Activated T-helper 2 cell treated with anti-CD3 and anti-CD28 coated beads, Interferon-gamma antibody, Interleukin-2, Interleukin-4, amounts not matched to agents 10 μg/mL and 5 μg/mL and 100 μg/mL, durations not matched to agents 14 hours and 24 hours and 36 hours (primary cell): ENCODE measurements at regions not wholly inside any gene's neighbourhood (a gene's known extent, or its start where the extent isn't known, plus 50 kb on each side); places are given as distances from the start of the nearest gene placed in this dataset.

Experiments used
- DNase-seq: peaks from one replicate; pipeline ENCODE4 v3.0.0; 2021; ENCODE audit warnings: low spot score
- H3K27ac Mint-ChIP-seq: one replicate; pipeline ENCODE4 v1.8.0; 2021; ENCODE audit warnings: mixed read lengths
- H3K27me3 Mint-ChIP-seq: one replicate; pipeline ENCODE4 v1.8.0; 2021; ENCODE audit warnings: low read depth, mixed read lengths
- H3K36me3 Mint-ChIP-seq: one replicate; pipeline ENCODE4 v1.8.0; 2021; ENCODE audit warnings: low read depth, mixed read lengths
- H3K4me1 Mint-ChIP-seq: one replicate; pipeline ENCODE4 v1.8.0; 2021; ENCODE audit warnings: low read depth, mixed read lengths
- H3K4me3 Mint-ChIP-seq: one replicate; pipeline ENCODE4 v1.8.0; 2021; ENCODE audit warnings: low read depth, mild to moderate bottlenecking, moderate library complexity, mixed read lengths
- H3K9me3 Mint-ChIP-seq: one replicate; pipeline ENCODE4 v1.8.0; 2021; ENCODE audit warnings: mixed read lengths
- intact Hi-C: fragments of 100-400 bp; cut with micrococcal nuclease; formaldehyde crosslinking; loops from one replicate; pipeline ENCODE4 v1.15.1; 2023

DNA sequence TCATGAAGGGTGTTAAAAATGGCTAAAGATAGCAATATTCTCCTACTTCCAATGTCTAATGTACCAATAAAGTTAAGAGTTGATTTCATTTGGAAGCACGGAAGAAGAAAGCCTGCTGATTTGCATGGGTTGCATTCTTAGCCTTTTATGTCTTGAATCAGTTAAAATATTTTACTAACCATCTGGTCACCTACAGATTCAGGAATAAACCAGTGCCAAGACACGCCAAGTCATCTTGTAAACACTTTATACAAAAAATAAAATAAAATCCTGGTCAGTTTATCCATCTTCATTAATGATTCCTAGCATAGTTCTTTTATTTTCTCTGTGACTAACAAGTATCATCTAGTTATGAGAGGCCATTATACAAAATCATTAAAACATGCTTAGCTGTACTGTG, 1031.6 kb upstream of the WWC1 start:
- no peaks in the 10 kb centered on the region for H3K36me3 Mint-ChIP-seq
- no peaks in the 10 kb centered on the region for H3K9me3 Mint-ChIP-seq
- DNase-seq, result no peak
- no peaks in the 10 kb centered on the region for H3K4me1 Mint-ChIP-seq
- intact Hi-C loops, result no loop called here
- no peaks in the 10 kb centered on the region for H3K27me3 Mint-ChIP-seq
- H3K27ac Mint-ChIP-seq, result no peak overlapping the region
- H3K4me3 Mint-ChIP-seq, result no peak overlapping the region

DNA sequence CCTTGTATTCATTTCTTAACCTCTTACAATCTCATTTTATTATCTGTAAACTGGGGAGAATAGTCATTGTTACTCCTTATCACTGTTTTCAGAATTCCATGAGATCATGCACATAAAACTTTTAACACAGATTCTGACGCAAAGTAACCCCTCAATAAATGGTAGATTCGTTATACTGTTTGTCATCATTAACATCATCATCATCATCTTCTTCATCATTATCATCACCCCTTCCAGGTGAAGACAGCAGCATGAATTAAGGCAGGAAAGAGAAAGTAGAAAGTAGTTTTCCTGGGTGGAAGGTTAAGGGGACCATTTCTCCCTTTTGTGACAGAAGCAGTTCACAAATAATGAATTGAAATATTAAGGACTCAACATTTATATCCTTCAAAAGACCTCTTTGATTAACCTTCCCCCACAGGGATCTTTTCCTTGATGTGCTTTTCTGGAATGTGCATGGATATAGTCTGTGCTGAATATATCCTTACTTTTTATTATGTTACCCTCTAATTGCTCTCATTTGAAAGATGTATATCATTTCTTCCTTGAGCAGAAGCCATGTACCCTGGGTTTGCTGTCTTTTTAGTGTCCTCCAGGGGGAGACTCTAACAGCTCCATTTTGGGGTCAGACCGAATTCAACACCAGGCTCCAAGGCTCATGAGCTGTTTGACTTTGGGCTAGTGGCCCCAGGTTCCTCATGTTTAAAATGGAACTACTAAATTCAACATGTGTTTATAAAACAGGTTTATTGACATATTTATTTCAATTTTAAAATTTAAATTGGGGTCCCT, 1029.9 kb upstream of the WWC1 start:
- H3K36me3 Mint-ChIP-seq, result no peaks in the 10 kb centered on the region

DNA sequence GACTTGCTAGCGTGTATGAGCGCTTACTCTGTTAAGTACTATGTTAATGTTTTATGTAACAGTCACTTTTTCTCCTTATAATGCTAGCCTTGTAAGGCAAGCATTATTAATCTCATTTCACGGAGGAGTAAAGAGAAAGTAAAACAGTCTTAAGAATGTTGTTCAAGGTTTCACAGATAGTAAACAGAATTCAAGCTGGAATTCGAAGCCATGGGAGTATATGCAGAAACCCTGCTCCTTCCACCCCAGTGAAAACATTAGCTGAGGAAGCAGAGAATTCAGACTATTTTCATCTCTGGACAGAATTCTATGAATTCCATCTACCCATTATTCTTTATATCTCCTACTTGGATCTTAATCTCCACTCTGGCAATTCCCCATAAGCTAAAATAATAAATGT, 1028.3 kb upstream of the WWC1 start:
- Mint-ChIP-seq H3K27ac (no peak overlapping the region), H3K4me3 (no peak overlapping the region)
- intact Hi-C loops, result no loop called here

More for the DNA sequence above, 1029.9 kb upstream of the WWC1 start:
- no peak overlapping the region for H3K4me3 Mint-ChIP-seq
- intact Hi-C loops, result no loop called here
- H3K4me1 Mint-ChIP-seq, result no peaks in the 10 kb centered on the region
- H3K27me3 Mint-ChIP-seq, result no peaks in the 10 kb centered on the region
- DNase-seq, result no peak
- H3K27ac Mint-ChIP-seq, result no peak overlapping the region
- no peaks in the 10 kb centered on the region for H3K9me3 Mint-ChIP-seq

DNA sequence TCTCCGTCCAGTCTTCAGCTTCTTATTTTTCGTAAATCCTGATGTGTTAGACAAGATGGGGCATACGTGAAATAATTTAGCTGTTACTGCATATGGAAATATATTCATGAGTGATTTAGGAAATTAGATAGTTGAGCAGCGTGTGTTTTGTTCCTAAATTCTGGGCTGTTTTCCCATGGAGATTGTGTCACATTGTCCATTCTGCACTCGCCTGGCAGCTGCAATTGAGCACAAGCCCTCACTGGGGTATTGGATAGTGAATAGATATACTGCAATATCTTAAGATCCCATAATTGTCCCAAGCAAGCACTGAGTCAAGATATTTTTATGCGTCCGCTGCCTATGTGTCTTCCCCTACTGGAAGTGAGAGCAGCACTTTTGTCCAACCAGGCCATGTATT, 1027.1 kb upstream of the WWC1 start:
- Mint-ChIP-seq H3K27me3 (no peaks in the 10 kb centered on the region), H3K27ac (no peak overlapping the region), H3K4me3 (no peak overlapping the region), H3K9me3 (no peaks in the 10 kb centered on the region), H3K4me1 (no peaks in the 10 kb centered on the region), H3K36me3 (no peaks in the 10 kb centered on the region)
- intact Hi-C loops, result no loop called here
- no peak for DNase-seq

More for the DNA sequence above, 1028.3 kb upstream of the WWC1 start:
- H3K27me3 Mint-ChIP-seq, result no peaks in the 10 kb centered on the region
- DNase-seq, result no peak
- H3K9me3 Mint-ChIP-seq, result no peaks in the 10 kb centered on the region
- no peaks in the 10 kb centered on the region for H3K36me3 Mint-ChIP-seq
- no peaks in the 10 kb centered on the region for H3K4me1 Mint-ChIP-seq

DNA sequence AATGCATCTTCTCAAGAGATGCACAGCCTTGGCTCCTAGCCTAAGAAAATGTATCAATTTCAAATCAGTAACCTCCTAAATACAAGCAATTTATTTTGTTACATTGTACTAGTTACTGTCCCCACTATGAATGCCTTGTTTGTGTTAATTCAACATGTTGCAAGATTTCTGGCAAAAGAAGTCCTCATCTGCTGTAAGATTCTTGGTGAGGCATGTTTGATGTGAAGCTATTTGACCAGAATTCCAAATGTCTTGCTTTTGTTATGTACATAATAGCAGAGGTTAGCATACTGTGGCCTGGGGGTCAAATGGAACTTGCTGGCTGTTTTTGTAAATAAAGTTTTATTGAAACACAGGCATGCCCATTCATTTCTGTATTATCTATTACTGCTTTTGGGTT, 1023.1 kb upstream of the WWC1 start:
- Mint-ChIP-seq H3K27ac (no peak overlapping the region), H3K4me1 (no peaks in the 10 kb centered on the region), H3K4me3 (no peak overlapping the region), H3K27me3 (no peaks in the 10 kb centered on the region), H3K36me3 (no peaks in the 10 kb centered on the region), H3K9me3 (no peaks in the 10 kb centered on the region)
- no peak for DNase-seq
- intact Hi-C loops, result no loop called here

DNA sequence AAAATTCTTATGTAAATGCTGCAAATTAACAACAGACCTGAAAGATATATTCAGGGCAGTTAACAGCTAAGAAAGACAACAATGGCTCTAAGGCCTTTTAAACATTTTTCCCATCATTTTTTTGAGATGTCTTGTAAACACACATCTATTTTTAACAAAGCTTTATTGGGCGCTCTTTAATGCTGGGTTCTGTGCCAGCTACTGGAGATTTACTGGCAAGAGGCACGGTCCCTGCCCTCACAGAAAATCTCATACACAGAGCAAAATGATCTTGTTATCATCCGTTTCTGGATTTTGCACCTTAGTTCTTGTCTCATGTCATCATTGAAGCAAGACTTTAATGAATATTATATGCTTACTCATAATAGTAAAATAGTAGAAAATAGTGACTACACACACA, 1022.3 kb upstream of the WWC1 start:
- Mint-ChIP-seq H3K9me3 (no peaks in the 10 kb centered on the region), H3K27ac (no peak overlapping the region), H3K36me3 (no peaks in the 10 kb centered on the region), H3K4me1 (no peaks in the 10 kb centered on the region), H3K27me3 (no peaks in the 10 kb centered on the region), H3K4me3 (no peak overlapping the region)
- no peak for DNase-seq
- intact Hi-C loops, result no loop called here

DNA sequence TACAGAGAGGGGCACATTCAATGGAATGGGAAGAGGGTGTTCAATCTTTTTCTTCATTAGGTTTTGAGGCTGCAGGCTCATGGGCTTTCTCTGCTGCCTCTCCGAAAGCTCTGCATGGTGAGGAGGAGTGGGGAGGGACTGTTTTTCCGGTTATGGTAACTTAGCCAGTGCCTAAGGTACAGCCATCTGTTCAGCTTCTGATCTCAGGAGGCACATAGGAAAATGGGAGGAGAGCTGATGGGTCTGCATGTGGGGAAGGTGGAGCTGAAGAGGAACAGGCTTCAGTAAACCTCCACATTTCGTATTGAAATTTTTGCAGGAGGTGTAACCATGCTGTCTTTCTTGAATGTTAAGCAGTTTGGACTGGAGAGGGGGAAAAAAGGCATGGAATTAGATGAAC, 1020.4 kb upstream of the WWC1 start:
- Mint-ChIP-seq H3K27me3 (no peaks in the 10 kb centered on the region), H3K27ac (no peak overlapping the region), H3K36me3 (no peaks in the 10 kb centered on the region), H3K4me1 (no peaks in the 10 kb centered on the region), H3K4me3 (no peak overlapping the region), H3K9me3 (no peaks in the 10 kb centered on the region)
- intact Hi-C loops, result no loop called here
- DNase-seq, result no peak

DNA sequence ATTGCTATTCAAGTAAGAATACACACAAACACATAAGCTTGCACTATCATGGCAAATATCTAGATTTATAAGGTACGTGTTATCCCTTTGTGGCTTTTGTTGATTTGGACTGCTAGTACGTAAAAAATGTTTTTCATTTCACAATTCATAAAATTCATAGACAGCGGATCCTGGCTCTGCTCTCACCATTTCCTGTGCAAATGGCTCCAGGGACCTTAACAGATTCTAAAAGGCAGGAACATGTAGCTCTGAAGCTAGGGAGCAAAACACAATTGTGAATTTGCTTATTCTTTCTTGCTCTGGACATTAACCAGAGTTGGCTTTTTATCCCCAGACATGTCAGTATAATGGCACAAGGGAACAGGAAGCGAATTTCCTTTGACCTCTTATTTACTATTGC, 1019.9 kb upstream of the WWC1 start:
- Mint-ChIP-seq H3K9me3 (no peaks in the 10 kb centered on the region), H3K27me3 (no peaks in the 10 kb centered on the region), H3K4me1 (no peaks in the 10 kb centered on the region), H3K4me3 (no peak overlapping the region), H3K27ac (no peak overlapping the region), H3K36me3 (no peaks in the 10 kb centered on the region)
- intact Hi-C loops, result no loop called here
- no peak for DNase-seq

DNA sequence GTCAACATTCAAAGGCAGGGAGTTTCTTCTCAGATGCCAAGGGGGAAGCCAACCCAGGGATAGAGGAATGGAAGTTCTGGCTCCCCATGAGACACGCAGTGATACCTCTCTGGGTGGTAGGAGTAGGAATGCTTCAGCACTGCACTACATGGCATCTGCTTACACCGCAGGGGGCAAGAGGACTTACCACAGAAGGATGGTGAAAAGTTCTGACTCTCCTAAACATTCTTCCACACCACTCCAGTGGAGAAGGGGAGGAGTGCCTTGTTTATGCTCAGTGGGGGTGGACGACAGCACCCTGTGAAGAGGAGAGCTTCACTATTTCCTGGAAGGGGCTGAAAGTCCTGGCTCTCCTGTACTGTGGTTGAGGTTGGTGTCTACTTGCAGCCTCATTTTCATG, 1011.3 kb upstream of the WWC1 start:
- no peak overlapping the region for H3K4me3 Mint-ChIP-seq
- H3K9me3 Mint-ChIP-seq, result peaks cover 17% of the 10 kb centered on the region
- no peaks in the 10 kb centered on the region for H3K36me3 Mint-ChIP-seq
- no peak for DNase-seq
- H3K4me1 Mint-ChIP-seq, result no peaks in the 10 kb centered on the region
- no peaks in the 10 kb centered on the region for H3K27me3 Mint-ChIP-seq
- intact Hi-C loops, result no loop called here
- no peak overlapping the region for H3K27ac Mint-ChIP-seq

DNA sequence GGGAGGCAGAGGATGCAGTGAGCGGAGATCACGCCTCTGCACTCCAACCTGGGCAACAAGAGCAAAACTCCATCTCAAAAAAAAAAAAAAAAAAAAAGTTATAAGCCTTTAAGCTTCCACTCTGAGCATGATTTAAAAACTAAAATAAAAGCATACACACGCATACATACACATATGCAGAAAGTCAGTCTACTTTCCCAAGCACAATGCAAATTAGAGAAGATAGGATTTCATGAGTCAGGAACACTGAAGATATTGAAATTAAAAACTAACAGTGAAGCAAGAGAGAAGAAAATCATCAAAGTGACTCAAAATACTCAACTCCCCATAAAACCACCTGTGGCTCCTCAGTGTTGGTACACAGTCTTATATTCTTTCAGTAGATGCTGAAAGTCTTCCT, 1009.5 kb upstream of the WWC1 start:
- no peaks in the 10 kb centered on the region for H3K36me3 Mint-ChIP-seq
- no peaks in the 10 kb centered on the region for H3K27me3 Mint-ChIP-seq
- intact Hi-C loops, result no loop called here
- H3K27ac Mint-ChIP-seq, result no peak overlapping the region
- H3K9me3 Mint-ChIP-seq, result peaks cover 17% of the 10 kb centered on the region
- no peak for DNase-seq
- no peaks in the 10 kb centered on the region for H3K4me1 Mint-ChIP-seq
- H3K4me3 Mint-ChIP-seq, result no peak overlapping the region

DNA sequence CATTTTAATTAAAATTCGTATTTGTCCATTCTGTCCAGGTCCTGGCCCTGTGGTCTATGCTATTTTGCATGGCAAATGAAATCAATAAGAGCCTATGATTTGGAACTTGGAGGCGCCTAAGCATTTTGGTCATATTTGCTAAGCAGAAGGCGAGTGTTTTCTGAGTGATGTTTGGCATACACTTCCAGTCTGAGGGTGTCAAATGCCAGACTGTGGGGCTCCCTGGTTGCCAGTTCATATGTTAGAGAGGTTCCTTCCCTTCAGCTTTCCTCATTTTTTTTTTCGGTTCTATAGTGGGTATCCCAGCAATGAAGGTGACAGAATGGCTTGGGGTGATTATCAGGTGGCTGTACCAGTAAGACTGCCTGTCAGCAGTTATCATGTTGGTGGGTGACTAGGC, 1007.8 kb upstream of the WWC1 start:
- no peaks in the 10 kb centered on the region for H3K36me3 Mint-ChIP-seq
- no peak overlapping the region for H3K27ac Mint-ChIP-seq
- H3K4me1 Mint-ChIP-seq, result no peaks in the 10 kb centered on the region
- H3K27me3 Mint-ChIP-seq, result no peaks in the 10 kb centered on the region
- H3K4me3 Mint-ChIP-seq, result no peak overlapping the region
- intact Hi-C loops, result no loop called here
- no peak for DNase-seq
- peaks cover 17% of the 10 kb centered on the region for H3K9me3 Mint-ChIP-seq

DNA sequence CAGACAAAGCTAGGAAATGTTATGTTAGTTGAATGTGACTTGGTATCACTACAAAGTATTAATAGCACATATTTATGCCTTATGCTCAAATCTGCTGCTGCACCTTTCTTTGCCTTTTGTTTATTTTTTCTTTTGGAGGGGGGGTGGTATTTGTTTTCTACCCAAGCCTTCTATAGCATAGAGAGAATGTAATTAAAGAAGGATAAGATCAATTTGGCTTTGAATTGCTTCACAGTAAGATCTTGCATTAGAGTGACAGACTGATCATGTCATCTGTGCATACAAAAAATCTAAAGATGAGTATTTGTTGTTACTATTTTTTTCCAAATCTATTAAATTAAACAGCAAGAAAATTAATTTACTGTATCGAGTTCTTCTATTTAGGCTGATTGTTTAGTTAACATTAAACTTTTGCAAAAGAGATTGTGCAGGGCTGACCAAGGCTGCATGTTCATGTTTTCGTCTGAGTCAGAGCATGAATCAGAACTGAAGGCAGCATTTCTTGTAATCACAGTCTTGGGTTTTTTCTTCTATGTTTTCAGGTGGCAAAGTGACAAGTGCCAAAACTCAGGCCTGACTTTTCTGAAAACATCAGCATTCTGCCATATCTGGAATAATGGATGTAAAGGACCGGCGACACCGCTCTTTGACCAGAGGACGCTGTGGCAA, 1007.1 kb upstream of the WWC1 start:
- no peak for DNase-seq
- intact Hi-C loops, result no loop called here
- no peak overlapping the region for H3K27ac Mint-ChIP-seq
- peaks cover 18% of the 10 kb centered on the region for H3K9me3 Mint-ChIP-seq
- H3K4me1 Mint-ChIP-seq, result no peaks in the 10 kb centered on the region
- no peaks in the 10 kb centered on the region for H3K27me3 Mint-ChIP-seq
- no peaks in the 10 kb centered on the region for H3K36me3 Mint-ChIP-seq
- no peak overlapping the region for H3K4me3 Mint-ChIP-seq

DNA sequence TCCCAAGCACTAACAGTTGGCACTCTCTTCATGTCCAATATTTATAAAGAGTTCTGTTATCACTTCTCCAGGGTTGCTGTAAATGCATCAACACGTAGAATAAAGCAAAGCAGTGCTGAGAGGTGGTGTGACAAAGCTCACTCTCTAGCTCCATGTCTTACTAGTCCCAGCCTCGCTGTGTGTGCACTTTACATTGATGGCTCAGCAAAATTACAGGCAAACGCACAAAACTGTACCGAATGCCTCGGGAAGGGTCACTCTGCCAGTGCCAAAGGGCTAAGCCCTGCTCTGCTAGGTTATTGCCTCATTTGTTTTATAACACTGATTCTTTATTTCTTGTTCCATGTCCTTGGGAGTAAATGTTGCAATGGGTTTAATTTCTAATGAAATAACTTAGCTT, 1005.9 kb upstream of the WWC1 start:
- DNase-seq, result no peak
- Mint-ChIP-seq H3K27me3 (no peaks in the 10 kb centered on the region), H3K4me1 (no peaks in the 10 kb centered on the region), H3K9me3 (peaks cover 9% of the 10 kb centered on the region), H3K4me3 (no peak overlapping the region), H3K27ac (no peak overlapping the region), H3K36me3 (no peaks in the 10 kb centered on the region)
- intact Hi-C loops, result no loop called here
